ENCODE measurements at regions not wholly inside any gene's neighbourhood (a gene's known extent, or its start where the extent isn't known, plus 50 kb on each side); places are given as distances from the start of the nearest gene placed in this dataset.
"Not testable (repeated sequence)": the region's sequence is repeated elsewhere in the genome, so short reads cannot be mapped to it uniquely, and the experiment has no call there.

DNA sequence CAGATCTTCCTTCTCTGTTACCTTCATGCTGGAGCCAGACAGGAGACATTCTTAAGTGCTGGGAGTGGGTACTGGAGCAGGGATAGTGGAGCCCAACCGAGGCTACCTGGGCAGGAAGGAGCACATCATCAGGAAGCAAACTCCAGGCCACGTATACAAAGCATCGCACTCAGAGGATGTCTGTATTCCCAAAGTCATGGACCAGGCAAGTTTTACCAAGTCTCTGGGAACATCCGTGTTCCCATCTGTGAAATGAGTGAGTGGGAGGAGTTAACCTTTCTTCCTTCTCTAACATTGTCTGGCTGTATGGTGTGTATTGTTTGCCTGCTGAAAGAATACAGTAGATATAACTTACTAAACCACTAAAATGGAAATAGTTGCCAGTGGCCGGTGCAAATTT, 175.0 kb upstream of the TMEM45B start:
- Histone ChIP-seq H3K36me3 (ENCODE audit: control insufficient read depth, low read depth, low read length) (no peaks in the 10 kb centered on the region), H3K4me1 (ENCODE audit: control insufficient read depth, low read depth, low read length) (no peaks in the 10 kb centered on the region), H3K4me3 (ENCODE audit: low read length) (no peak overlapping the region), H3K9ac (ENCODE audit: low read length) (no peak overlapping the region), H3K9me3 (ENCODE audit: control insufficient read depth, low read depth, low read length) (no peaks in the 10 kb centered on the region), H3K27me3 (ENCODE audit: control insufficient read depth, insufficient read depth, low read length) (no peaks in the 10 kb centered on the region), H3K27ac (ENCODE audit: low read length) (no peak overlapping the region)

DNA sequence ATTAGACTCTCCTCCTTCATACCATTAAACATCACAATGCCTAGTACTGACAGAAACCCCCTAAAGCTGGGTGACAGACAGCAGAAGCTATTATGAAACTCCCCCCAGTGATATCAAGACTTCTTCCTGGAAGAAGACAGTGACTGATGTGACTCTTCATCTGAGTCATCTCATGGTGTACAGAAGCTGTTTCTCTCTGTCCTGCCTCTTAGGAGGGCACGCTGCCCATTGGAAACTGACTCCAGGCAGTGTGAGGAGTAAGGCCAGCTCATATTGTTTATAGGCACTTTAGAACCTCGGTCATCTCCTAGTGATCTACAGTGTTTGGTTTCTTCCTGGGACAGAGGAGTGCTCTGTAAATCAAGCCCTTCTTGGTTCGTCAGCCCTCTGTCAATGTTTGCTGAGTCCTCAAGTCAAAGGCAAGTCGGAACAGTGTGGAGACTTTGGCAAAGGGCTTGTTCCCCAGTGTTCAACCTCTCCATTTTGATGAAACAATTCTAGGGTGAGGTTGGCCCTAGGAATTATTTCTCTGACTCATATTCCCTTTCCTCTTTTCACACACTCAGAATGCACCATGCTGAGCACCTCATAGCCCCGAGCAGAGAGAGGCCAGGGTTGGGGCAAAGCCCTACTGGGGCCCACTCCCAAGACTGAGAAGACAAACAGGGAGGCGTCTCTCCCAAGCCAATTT, 172.5 kb upstream of the TMEM45B start:
- Histone ChIP-seq H3K4me3 (ENCODE audit: low read length) (no peak overlapping the region), H3K9me3 (ENCODE audit: control insufficient read depth, low read depth, low read length) (no peaks in the 10 kb centered on the region), H3K27me3 (ENCODE audit: control insufficient read depth, insufficient read depth, low read length) (no peaks in the 10 kb centered on the region), H3K27ac (ENCODE audit: low read length) (no peak overlapping the region), H3K9ac (ENCODE audit: low read length) (no peak overlapping the region), H3K36me3 (ENCODE audit: control insufficient read depth, low read depth, low read length) (no peaks in the 10 kb centered on the region), H3K4me1 (ENCODE audit: control insufficient read depth, low read depth, low read length) (no peaks in the 10 kb centered on the region)

DNA sequence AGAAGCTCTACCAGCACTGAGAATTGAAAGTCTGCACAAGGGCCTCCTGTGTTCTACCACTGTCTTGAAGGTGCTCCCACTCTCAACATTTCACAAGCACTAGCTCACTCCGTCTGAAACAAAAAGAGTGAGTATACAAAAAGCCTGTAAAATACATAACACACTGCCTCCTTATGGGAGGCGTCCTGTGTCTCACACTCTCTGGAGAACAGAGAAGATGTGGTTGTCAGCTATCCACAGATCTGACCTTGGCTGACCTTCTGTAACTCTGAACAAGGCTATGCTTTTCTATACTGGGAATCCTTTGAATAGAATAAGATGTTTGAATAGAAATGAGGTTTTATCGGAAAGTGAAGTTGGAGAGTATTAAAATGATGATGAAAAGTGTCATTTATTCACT, 171.3 kb upstream of the TMEM45B start:
- H3K27ac ChIP-seq (ENCODE audit: low read length) = no peak overlapping the region
- no peaks in the 10 kb centered on the region for H3K36me3 ChIP-seq (ENCODE audit: control insufficient read depth, low read depth, low read length)
- H3K4me1 ChIP-seq (ENCODE audit: control insufficient read depth, low read depth, low read length) = no peaks in the 10 kb centered on the region
- H3K9me3 ChIP-seq (ENCODE audit: control insufficient read depth, low read depth, low read length) = no peaks in the 10 kb centered on the region
- H3K9ac ChIP-seq (ENCODE audit: low read length) = no peak overlapping the region
- no peak overlapping the region for H3K4me3 ChIP-seq (ENCODE audit: low read length)
- H3K27me3 ChIP-seq (ENCODE audit: control insufficient read depth, insufficient read depth, low read length) = no peaks in the 10 kb centered on the region

DNA sequence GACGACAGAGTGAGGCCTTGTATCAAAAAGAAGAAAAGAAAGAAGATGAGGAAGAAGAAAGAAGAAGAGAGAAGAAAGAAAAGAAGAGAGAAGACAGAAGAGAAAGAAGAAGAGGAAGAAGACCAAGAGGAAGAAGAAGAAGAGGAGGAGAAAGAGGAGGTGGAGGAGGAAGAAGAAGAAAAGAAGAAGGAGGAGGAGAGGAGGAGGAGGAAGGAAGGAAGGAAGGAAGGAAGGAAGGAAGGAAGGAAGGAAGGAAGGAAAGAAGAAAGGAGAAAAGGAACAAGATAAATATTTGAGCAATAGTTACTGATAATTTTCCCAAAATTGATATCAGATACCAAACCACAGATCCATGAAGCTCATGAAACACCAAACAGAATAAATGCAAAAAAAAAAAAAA, 169.7 kb upstream of the TMEM45B start:
- H3K9me3 ChIP-seq (ENCODE audit: control insufficient read depth, low read depth, low read length) = no peaks in the 10 kb centered on the region
- no peak overlapping the region for H3K9ac ChIP-seq (ENCODE audit: low read length)
- no peaks in the 10 kb centered on the region for H3K36me3 ChIP-seq (ENCODE audit: control insufficient read depth, low read depth, low read length)
- H3K27me3 ChIP-seq (ENCODE audit: control insufficient read depth, insufficient read depth, low read length) = no peaks in the 10 kb centered on the region
- no peaks in the 10 kb centered on the region for H3K4me1 ChIP-seq (ENCODE audit: control insufficient read depth, low read depth, low read length)
- H3K27ac ChIP-seq (ENCODE audit: low read length) = no peak overlapping the region
- H3K4me3 ChIP-seq (ENCODE audit: low read length) = no peak overlapping the region

DNA sequence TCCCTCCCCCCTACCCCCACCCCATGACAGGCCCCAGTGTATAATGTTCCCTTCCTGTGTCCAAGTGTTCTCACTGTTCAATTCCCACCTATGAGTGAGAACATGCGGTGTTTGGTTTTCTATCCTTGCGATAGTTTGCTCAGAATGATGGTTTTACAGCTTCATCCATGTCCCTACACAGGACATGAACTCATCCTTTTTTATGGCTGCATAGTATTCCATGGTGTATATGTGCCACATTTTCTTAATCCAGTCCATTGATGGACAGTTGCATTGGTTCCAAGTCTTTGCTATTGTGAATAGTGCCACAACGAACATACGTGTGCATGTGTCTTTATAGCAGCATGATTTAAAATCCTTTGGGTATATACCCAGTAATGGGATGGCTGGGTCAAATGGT, 165.6 kb upstream of the TMEM45B start:
- not testable (repeated sequence) for H3K36me3 ChIP-seq (ENCODE audit: control insufficient read depth, low read depth, low read length); H3K9me3 ChIP-seq (ENCODE audit: control insufficient read depth, low read depth, low read length); H3K27me3 ChIP-seq (ENCODE audit: control insufficient read depth, insufficient read depth, low read length); H3K9ac ChIP-seq (ENCODE audit: low read length); H3K4me1 ChIP-seq (ENCODE audit: control insufficient read depth, low read depth, low read length); H3K27ac ChIP-seq (ENCODE audit: low read length); H3K4me3 ChIP-seq (ENCODE audit: low read length)

DNA sequence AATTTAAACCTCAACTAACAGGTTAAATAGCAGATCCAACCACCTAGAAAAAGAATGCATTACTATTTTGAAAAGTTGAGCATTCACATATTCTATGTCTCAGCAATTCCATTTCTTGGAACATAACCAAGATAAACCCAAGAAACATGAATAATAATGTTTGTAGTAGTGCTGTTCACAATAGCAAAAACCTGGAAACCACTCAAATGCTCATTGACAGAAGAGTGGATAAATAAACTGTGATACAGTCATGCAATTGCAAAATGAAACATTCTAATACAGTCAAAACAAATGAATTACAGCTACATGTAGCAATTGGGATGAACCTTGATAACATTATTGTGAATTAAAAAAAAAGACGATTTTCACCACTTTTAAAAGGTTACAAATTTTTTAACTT, 162.8 kb upstream of the TMEM45B start:
- no peaks in the 10 kb centered on the region for H3K36me3 ChIP-seq (ENCODE audit: control insufficient read depth, low read depth, low read length)
- H3K9me3 ChIP-seq (ENCODE audit: control insufficient read depth, low read depth, low read length) = no peaks in the 10 kb centered on the region
- H3K27ac ChIP-seq (ENCODE audit: low read length) = no peak overlapping the region
- no peaks in the 10 kb centered on the region for H3K27me3 ChIP-seq (ENCODE audit: control insufficient read depth, insufficient read depth, low read length)
- no peaks in the 10 kb centered on the region for H3K4me1 ChIP-seq (ENCODE audit: control insufficient read depth, low read depth, low read length)
- H3K4me3 ChIP-seq (ENCODE audit: low read length) = no peak overlapping the region
- no peak overlapping the region for H3K9ac ChIP-seq (ENCODE audit: low read length)

DNA sequence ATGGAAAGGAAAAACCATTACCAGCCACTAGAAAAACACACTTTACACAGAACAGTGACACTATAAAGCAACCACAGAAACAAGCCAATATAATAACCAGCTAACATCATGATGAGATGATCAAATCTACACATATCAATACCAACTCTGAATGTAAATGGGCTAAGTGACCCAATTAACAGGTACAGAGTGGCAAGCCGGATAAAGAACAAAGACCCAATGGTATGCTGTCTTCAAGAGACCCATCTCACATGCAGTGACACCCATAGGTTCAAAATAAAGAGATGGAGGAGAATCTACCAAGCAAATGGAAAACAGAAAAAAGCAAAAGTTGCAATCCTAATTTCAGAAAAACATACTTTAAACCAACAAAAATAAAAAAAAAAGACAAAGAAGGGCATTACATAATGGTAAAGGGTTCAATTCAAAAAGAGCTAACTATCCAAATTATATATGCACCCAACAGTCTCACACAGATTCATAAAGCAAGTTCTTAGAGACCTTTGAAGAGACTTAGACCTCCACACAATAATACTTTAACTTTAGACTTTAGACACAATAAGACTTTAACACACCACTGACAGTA, 160.3 kb upstream of the TMEM45B start:
- H3K27me3 ChIP-seq (ENCODE audit: control insufficient read depth, insufficient read depth, low read length) = no peaks in the 10 kb centered on the region
- no peak overlapping the region for H3K27ac ChIP-seq (ENCODE audit: low read length)
- peaks cover 5% of the 10 kb centered on the region for H3K4me1 ChIP-seq (ENCODE audit: control insufficient read depth, low read depth, low read length)
- no peak overlapping the region for H3K4me3 ChIP-seq (ENCODE audit: low read length)
- no peak overlapping the region for H3K9ac ChIP-seq (ENCODE audit: low read length)
- no peaks in the 10 kb centered on the region for H3K9me3 ChIP-seq (ENCODE audit: control insufficient read depth, low read depth, low read length)
- no peaks in the 10 kb centered on the region for H3K36me3 ChIP-seq (ENCODE audit: control insufficient read depth, low read depth, low read length)

DNA sequence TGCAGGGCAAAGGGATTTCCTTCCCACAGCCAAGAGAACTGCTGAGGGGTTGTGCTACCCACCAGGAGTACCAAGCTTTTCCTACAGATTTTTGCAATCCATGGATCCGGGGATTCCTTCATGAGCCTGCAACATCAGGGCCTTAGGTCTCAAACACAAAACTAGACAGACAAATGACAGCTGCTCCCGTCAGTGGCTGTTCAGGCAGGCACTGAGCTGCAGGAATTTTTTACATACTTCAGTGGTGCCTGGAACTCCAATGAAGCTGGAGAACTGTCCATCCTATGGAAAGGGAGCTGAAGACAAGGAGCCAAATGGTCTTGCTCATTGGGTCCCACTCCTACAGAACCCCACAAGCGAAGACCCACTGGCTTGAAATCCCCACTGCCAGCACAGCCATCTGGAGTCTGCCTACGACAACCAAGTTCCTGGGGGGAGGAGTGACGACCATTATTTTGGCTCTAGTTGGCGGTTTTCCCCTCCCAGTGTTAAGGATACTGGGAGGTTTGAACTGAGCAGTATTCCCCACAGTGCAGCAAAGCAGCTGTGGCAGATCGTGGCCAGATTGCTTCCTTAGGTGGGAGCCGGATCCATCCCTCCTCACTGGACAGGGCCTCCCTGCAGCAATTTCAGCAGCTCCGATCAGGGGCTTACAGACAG, 157.7 kb upstream of the TMEM45B start:
- Histone ChIP-seq H3K9ac (ENCODE audit: low read length) (no peak overlapping the region), H3K27me3 (ENCODE audit: control insufficient read depth, insufficient read depth, low read length) (no peaks in the 10 kb centered on the region), H3K9me3 (ENCODE audit: control insufficient read depth, low read depth, low read length) (no peaks in the 10 kb centered on the region), H3K36me3 (ENCODE audit: control insufficient read depth, low read depth, low read length) (no peaks in the 10 kb centered on the region), H3K4me3 (ENCODE audit: low read length) (no peak overlapping the region), H3K27ac (ENCODE audit: low read length) (no peak overlapping the region), H3K4me1 (ENCODE audit: control insufficient read depth, low read depth, low read length) (peaks cover 5% of the 10 kb centered on the region)

DNA sequence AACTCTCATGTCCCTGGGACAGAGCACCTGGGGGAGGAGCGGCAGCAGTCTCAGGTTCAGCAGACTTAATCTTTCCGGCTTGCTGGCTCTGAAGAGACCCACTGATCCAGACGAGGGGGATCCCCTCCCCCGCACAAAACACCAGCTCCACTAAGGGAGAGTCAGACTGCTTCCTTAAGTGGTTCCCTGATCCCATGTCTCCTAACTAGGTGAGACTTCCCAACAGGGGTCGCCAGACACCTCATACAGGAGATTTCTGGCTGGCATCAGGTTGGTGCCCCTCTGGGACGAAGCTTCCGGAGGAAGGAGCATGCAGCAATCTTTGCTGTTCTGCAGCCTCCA, 157.2 kb upstream of the TMEM45B start:
- no peak overlapping the region for H3K27ac ChIP-seq (ENCODE audit: low read length)
- H3K9ac ChIP-seq (ENCODE audit: low read length) = no peak overlapping the region
- no peaks in the 10 kb centered on the region for H3K9me3 ChIP-seq (ENCODE audit: control insufficient read depth, low read depth, low read length)

DNA sequence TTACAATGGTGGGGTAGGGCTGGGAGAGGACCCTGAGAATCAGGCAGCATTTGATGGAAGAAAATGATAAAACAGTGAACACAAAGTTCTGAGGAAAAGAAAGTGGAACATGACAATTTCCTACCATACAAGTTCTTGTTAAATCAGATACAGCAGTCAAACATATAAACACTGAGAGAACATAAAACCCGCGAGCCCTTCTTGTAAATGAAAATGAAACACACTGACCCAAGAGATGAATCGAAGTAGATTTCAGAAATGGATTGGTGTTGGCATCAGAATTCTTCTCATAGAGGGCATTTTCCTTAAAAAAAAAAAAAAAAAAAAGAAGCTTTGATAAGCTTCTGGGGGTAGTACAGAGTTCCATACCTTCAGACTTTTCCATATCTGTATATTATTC, 134.7 kb upstream of the TMEM45B start:
- H3K27me3 ChIP-seq (ENCODE audit: control insufficient read depth, insufficient read depth, low read length) = no peaks in the 10 kb centered on the region
- no peaks in the 10 kb centered on the region for H3K4me1 ChIP-seq (ENCODE audit: control insufficient read depth, low read depth, low read length)
- H3K36me3 ChIP-seq (ENCODE audit: control insufficient read depth, low read depth, low read length) = no peaks in the 10 kb centered on the region
- H3K27ac ChIP-seq (ENCODE audit: low read length) = no peak overlapping the region
- H3K9me3 ChIP-seq (ENCODE audit: control insufficient read depth, low read depth, low read length) = no peaks in the 10 kb centered on the region
- no peak overlapping the region for H3K4me3 ChIP-seq (ENCODE audit: low read length)
- H3K9ac ChIP-seq (ENCODE audit: low read length) = no peak overlapping the region

More for the DNA sequence above, 157.2 kb upstream of the TMEM45B start:
- Histone ChIP-seq H3K36me3 (ENCODE audit: control insufficient read depth, low read depth, low read length) (no peaks in the 10 kb centered on the region), H3K4me1 (ENCODE audit: control insufficient read depth, low read depth, low read length) (peaks cover 5% of the 10 kb centered on the region), H3K27me3 (ENCODE audit: control insufficient read depth, insufficient read depth, low read length) (no peaks in the 10 kb centered on the region), H3K4me3 (ENCODE audit: low read length) (no peak overlapping the region)

DNA sequence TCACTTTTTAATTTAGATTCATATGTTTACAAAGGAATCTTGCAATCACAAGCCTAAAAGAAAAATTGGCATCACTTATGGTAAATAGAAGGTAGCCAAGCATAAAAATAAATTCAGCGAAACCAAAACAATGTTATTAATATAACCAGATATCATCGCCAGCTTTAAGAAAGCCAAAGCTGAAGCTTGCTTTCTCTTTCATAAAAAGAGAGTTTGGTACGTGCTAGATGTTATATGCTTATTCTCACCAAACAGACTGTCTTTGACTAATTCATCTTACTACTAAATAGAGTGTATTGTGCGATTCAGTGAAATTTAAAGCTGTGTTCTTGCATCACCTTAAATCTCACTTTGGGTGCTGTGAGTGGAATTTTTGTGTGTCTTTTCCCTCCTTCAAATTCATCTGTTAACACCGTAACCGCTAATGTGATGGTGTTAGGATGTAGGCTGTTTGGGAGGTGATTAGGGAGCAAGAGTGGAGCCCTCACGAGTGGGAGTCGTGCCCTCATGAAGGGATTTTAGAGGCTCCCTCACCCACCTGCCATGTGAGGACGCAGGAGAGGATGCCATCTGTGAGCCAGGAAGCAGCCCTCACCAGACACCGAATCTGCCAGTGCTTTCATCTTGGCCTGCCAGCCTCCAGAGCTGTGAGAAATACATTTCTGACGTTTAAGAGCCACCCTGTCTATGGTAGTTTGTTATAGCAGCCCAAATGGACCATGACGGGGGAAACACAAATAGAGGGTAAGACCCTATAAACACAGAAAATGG, 134.1 kb upstream of the TMEM45B start:
- Histone ChIP-seq H3K4me3 (ENCODE audit: low read length) (no peak overlapping the region), H3K4me1 (ENCODE audit: control insufficient read depth, low read depth, low read length) (no peaks in the 10 kb centered on the region), H3K27ac (ENCODE audit: low read length) (no peak overlapping the region), H3K9ac (ENCODE audit: low read length) (no peak overlapping the region), H3K36me3 (ENCODE audit: control insufficient read depth, low read depth, low read length) (no peaks in the 10 kb centered on the region), H3K27me3 (ENCODE audit: control insufficient read depth, insufficient read depth, low read length) (no peaks in the 10 kb centered on the region), H3K9me3 (ENCODE audit: control insufficient read depth, low read depth, low read length) (no peaks in the 10 kb centered on the region)

All from iPS-18a (cell line).